GM21381 (cell line): ENCODE measurements at regions not wholly inside any gene's neighbourhood (a gene's known extent, or its start where the extent isn't known, plus 50 kb on each side); places are given as distances from the start of the nearest gene placed in this dataset.
"Not testable (repeated sequence)": the region's sequence is repeated elsewhere in the genome, so short reads cannot be mapped to it uniquely, and the experiment has no call there.

Experiments used
- ATAC-seq: cut with Tn5 transposase; IDR thresholded peaks from one replicate; pipeline ENCODE4 v1.9.1; 2021; ENCODE audit warnings: mild to moderate bottlenecking, moderate library complexity; ENCODE audit not compliant: unreplicated experiment

DNA sequence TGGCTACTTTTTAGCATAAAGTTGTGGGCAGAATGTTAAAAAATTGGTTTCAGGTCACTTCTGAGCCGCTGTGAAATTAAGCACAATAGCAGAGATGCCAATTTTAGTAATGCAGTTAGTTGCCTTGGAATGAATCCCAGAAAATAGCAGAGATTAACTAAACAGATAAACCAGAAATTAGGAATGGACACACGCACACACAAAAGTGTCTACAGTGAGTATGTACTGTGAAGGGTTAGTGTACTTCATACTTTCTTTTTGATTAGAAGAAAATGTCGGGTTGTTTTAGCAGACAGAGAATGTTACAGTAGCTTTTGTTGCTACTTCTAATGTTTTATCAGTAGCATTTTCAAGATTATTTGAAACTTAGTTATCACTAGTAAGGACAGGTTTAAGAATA lies 106.7 kb downstream of the LEPR start:
- no peak for ATAC-seq

DNA sequence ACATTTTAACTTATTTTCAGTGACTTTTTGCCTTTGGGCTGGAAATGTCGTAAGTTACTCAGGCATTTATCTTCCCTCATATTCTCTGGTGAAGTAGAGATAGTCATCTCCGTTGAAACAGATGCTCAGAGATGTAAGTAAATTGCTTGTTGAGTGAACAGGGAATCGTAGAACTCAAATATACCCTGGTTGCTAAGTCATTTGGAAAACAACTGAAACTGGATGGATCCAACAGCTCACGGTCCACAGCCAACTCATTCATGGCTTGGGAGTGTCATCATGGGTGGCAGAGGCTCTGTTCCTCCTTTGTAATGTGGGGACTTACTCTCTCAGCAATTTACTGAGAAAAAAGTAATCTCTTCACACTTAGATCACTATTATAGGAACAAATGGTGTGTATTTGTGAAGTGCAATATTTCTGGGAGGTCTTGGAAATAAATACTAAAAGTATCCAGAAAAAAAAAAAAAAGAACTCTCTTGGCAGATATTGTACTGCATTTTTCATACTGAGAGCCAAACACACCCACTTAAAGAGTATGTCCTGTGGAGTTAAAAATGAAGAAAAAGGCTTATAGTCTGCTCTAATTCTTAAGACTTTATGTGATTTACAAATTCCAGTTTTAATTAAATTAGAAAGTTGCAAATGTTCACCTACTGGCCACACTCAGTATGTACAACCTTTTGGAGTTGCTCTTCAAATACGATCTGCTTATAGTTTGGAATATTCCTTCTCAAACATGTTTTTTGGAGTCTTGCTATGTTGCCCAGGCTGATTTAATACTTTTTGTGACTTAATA lies 107.4 kb downstream of the LEPR start:
- ATAC-seq = no peak

DNA sequence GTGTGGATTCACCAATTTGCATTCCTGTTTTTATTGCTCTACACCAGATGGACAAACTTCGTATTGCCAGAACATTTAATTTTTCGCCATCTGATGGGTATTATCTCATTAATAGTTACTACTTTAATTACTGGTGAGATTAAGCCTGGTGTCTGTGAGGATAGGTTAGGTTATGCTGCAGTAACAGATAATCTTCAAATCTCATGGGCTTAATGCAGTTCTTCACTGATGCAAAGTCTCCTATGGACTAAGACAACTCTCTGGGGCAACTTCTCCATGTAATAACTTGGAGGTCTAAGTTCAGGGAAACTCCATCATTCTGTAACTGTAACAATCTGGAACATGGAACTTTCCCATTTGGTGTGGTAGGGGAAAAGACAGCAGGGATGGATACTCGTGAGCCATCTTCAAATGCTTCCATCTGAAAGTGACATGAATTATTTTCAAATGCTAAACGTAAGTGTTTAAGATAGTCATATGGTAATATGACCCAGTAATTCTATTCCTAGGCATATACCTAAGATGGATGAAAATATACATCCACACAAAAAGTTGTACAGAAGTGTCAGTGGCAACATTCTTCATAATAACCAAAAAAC lies 111.6 kb downstream of the LEPR start:
- no peak for ATAC-seq

DNA sequence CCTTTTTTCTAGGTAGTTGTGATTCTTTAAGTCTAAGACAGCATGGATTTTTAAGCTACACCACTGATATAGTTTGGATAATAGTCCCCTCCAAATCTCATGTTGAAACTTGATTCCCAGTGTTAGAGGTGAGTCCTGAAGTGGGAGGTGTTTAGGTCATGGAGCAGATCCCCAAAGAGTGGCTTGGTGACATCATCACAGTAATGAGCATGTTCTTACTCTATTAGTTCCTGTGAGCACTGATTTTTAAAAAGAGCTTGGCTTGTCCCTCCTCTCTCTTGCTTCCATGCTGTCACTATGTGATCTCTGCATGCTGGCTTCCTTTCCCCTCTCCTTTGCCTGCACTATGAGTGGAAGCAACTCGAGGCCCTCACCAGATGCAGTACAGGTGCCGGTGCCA lies 115.5 kb downstream of the LEPR start:
- ATAC-seq = no peak

DNA sequence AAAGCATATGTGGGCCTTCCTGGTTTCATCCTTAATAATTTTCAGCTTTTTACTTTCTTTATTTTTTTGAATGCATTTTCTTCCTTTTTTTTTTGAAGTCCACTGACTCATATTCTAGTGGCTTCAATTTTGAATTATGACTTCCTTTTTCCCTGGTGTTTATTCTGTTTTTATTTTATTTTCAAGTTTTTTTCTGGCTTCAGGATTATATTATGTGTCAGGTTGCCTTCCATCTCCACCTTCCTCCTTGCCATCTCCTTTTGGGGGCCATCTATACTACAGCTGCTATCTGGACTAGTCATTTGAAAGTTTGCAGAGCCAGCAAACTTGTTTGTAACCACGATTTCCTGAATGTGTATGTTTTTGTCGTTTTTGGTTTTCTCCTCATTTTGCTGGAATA lies 117.6 kb downstream of the LEPR start:
- ATAC-seq = no peak

DNA sequence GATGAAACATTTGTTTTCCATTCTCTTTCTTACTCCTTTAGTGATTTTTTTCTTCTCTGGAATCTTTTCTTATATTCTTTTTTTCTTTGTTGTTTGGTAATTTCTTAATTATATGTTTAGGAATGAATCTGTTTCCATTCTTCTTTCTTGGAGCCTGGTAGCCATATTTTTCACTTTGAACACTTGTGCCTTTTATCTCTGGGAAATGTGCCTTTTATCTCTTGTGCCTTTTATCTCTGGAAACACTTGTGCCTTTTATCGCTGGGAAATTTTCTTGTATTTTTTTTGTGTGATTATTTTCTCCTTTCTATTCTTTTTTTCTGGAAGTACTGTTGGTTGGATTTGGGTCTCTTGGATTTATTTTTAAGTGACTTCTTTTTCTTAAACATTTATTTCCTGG lies 118.2 kb downstream of the LEPR start:
- ATAC-seq = no peak

DNA sequence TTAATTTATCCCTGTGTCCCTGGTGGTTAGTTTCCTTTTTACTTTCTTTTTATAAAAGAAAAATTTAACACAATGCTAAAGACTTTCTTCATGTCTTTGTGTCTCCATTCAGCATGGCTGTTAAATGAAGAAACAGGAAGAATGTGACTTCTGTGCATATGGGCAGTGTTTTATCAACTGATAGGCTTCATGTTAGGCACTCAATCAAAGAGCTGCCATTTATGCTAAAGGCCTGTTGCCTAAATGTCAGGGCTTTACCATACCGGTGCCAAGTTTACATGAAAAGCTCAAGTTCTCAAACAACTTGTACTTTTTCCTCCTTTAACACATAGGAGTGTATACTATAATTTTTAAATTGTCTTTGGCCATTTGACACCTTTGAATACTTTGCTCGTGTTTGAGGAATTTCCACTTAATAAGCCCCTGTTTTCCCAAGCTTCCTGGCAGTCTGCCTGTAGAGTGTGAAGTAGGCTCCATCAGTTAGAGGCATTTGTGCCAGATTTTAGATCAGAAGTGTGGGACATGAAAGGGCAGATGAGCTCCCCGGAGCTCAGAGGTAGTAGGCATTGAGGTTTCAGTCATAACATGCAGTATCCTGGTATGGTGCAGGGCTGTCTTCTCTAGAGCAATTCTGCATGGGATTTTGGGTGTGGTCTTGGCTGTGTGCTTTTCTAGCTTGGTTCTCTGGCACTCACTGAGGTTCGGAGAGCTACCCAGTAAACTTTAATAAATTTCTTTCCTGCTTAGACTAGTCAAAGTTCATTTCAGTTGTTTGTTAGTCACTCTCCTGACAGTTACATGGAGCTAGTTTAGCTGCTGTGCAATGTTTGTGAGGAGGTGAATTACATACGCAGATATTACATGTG lies 119.0 kb downstream of the LEPR start:
- no peak for ATAC-seq

DNA sequence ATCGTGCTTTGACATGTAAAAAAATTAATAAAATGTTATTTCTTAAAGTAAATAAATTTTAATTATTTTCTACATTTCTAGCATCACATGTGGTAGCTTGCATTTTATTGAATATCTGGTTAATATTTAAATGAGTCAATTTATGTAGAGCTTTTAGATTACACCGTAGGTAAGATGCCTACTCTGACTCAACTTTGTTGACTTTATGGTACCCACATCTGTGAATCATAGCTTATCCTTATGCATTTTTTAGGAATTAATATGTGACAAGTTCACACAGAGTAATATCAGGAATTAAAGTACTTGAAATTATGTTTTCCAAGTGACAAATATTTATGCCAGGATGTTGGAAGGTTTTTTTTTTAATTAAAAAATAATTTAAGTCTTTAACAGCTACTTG lies 120.7 kb downstream of the LEPR start:
- ATAC-seq = no peak

DNA sequence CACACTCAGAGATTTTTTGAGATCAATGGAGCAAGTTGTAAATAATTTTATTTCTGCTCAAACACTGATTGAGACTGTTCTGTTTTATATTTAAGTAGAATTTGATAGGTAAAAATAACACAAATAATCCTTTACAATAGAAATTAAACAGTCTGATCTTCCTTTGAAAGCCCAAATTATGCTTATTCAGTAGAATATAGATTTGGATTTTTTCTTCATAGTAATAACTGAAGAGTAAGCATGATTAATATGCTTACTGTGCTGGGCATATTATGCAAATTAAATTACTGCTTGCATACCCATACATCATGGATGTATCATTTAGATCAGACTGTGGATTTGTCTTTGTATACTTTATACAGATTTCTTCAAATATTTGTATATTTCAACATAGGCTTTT lies 121.4 kb downstream of the LEPR start:
- no peak for ATAC-seq

DNA sequence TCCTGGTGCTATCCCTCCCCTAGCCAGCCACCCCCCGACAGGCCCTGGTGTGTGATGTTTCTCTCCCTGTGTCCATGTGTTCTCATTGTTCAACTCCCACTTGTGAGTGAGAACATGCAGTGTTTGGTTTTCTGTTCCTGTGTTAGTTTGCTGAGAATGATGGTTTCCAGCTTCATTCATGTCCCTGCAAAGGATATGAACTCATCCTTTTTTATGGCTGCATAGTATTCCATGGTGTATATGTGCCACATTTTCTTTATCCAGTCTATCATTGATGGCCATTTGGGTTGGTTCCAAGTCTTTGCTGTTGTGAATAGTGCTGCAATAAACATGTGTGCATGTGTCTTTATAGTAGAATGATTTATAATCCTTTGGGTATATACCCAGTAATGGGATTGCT lies 122.1 kb downstream of the LEPR start:
- ATAC-seq = not testable (repeated sequence)

DNA sequence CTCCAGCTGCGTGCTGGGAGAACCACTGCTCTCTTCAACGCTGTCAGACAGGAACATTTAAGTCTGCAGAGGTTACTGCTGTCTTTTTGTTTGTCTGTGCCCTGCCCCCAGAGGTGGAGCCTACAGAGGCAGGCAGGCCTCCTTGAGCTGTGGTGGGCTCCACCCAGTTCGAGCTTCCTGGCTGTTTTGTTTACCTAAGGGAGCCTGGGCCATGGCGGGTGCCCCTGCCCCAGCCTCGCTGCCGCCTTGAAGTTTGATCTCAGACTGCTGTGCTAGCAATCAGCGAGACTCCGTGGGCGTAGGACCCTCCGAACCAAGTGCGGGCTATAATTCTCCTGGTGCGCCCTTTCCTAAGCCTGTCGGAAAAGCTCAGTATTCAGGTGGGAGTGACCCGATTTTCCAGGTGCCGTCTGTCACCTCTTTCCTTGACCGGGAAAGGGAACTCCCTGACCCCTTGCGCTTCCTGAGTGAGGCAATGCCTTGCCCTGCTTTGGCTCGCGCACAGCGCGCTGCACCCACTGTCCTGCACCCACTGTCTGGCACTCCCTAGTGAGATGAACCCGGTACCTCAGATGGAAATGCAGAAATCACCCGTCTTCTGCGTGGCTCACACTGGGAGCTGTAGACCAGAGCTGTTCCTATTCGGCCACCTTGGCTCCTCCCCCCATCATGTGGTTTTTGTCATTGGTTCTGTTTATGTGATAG lies 130.0 kb downstream of the LEPR start:
- not testable (repeated sequence) for ATAC-seq

DNA sequence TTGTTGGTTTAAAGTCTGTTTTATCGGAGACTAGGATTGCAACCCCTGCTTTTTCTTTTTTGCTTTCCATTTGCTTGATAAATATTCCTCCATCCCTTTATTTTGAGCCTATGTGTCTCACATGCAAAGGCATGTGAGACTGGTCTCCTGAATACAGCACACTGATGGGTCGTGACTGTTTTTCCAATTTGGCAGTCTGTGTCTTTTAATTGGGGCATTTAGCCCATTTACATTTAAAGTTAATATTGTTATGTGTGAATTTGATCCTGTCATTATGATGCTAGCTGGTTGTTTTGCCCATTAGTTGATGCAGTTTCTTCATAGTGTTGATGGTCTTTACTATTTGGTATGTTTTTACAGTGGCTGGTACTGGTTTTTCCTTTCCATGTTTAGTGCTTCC lies 132.0 kb downstream of the LEPR start:
- ATAC-seq = not testable (repeated sequence)

DNA sequence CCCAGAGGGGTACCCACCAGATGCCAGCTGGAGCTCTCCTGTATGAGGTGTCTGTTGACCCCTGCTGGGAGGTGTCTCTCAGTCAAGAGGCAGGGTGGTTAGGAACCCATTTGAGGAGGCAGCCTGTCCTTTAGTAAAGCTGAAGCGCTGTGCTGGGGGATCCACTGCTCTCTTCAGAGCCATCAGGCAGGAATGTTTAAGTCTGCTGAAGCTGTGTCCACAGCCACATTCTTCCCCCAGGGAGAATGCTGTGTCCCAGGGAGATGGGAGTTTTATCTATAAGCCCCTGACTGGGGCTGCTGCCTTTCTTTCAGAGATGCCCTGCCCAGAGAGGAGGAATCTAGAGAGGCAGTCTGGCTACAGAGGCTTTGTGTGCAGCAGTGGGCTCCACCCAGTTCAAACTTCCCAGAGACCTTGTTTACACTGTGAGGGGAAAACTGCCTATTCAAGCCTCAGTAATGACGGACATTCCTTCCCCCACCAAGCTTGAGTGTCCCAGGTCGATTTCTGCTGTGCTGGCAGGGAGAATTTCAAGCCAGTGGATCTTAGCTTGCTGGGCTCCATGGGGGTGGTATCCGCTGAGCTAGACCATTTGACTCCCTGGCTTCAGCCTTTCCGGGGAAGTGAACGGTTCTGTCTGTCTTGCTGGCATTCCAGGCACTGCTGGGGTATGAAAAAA lies 133.8 kb downstream of the LEPR start:
- not testable (repeated sequence) for ATAC-seq

DNA sequence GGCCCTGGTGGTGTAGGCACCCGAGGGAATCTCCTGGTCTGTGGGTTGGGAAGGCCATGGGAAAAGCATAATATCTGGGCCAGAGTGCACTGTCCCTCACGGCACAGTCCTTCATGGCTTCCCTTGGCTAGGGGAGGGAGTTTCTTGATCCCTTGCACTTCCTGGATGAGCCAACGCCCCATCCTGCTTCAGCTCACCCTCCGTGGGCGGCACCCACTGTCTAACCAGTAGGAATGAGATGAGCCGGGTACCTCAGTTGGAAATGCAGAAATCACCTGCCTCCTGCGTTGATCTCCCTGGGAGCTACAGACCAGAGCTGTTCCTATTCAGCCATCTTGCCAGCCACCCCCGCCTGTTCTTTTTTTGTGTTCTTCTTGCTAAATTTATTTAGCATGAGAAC lies 134.4 kb downstream of the LEPR start:
- ATAC-seq = no peak

DNA sequence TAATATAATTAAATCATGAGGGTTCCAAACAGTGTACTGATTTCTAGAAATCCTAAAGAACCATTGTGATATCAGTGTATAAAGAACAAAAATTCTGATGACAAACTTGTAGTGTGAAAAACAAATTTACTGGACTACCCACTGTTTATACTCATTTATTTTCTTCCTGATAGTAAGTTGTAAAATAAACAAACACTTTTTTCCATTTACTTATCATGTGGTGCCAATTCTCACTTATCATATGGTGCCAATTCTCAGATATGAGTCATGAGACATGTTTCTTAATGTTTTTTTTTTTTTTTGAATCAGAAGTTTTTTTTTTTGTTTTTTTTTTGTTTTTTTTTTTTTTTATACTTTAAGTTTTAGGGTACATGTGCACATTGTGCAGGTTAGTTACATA lies 137.7 kb downstream of the LEPR start:
- ATAC-seq = no peak

DNA sequence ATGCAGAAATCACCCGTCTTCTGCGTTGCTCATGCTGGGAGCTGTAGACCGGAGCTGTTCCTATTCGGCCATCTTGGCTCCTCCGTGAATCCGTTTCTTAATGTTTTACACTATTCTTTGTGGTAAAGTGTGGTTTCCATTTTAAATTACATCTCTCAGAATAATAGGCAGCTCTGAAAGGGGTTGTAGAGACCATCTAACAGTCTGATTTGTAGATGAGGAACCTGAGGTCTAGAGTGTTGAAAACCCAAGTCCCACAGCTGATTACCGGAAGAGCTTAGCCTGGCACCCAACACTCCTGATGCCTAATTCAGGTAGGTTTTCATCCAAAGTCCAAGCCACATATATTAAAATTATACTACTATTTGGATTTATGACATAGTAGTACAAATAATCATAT lies 144.0 kb downstream of the LEPR start:
- no peak for ATAC-seq

DNA sequence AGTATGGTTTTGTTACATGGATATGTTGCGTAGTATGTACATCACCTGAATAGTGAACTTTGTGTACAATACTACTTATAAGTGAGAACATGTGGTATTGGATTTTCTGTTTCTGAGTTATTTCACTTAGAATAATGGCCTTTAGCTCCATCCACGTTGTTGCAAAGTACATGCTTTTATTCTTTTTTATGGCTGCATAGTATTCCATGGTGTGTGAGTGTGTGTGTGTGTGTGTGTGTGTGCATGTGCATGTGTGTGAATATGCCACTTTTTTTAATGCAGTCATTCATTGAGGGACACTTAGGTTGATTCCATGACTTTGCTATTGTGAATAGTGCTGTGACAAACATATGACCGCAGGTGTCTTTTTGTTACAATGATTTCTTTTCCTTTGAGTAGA lies 147.8 kb downstream of the LEPR start:
- no peak for ATAC-seq

DNA sequence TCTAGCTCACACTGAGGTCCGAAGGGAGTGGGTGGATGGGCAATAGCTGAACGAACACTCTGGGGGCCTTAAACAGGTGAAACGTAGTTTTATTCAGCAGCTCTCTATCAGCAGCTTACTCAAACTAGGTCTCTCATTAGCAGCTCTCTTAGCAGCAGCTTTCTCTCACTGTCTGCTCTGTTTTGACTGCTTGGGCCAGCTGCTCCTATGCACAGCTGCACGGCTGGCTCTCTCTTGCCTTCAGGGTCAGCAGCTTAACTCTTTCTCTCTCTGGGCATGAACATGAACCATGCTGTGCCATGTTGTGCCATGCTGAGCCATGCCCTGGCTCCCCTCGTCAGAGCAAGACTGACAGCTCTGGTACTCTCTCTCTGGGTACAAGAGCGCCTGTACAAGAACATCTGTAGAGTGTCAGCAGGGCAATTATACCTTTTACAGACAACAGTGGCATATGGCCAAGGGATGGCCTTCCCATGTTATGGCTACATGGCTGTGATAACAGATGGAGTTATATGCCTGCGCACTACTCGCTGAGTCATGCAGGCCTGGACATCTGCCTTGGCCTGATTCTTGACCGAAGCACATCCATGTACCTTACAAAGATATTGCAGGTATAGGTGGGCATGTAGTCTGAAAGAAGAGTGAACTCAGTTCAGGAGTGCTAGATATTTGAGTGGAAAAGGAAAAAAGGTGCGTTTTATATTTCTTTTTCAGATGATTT lies 152.4 kb downstream of the LEPR start:
- no peak for ATAC-seq

DNA sequence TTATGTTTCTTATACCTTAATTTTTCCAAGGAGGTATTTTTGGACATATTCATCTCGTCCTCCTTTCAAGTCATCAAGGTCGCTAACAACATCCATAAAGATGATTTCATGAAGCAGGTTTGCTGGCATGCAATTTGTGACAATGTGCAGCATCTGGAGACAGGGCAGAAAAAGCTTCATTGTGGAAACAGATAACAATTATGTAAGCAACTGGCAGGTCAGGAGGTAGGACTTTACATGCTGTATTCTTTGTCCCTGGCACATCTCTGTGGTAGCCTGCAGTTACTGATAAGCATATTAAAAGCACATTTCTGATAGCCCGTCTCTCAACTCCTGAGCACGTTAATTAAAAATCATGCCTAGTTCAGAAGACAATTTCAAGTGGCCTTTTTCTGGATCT lies 156.8 kb downstream of the LEPR start:
- no peak for ATAC-seq

DNA sequence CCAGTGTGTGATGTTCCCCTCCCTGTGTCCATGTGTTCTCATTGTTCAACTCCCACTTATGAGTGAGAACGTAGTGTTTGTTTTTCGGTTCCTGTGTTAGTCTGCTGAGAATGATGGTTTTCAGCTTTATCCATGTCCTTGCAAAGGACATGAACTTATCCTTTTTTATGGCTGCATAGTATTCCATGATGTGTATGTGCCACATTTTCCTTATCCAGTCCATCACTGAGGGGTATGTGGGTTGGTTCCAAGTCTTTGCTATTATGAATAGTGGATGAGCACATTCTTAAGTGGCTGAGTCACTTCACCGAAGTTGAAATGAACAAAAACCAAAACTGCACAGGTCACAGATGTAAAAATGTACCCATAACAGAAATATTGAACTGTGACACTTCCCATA lies 157.5 kb downstream of the LEPR start:
- ATAC-seq = not testable (repeated sequence)
